Neural cell (in vitro differentiated cells): ENCODE measurements at regions not wholly inside any gene's neighbourhood (a gene's known extent, or its start where the extent isn't known, plus 50 kb on each side); places are given as distances from the start of the nearest gene placed in this dataset.
A peak's percentile ranks its signal among the peaks of the same experiment; 100 is the strongest.

Experiments used
- H2AFZ ChIP-seq: fragments of 200-600, 300-800 bp; sonication (generic), shearing (Covaris generic); 2 replicates; pipeline ENCODE4 v1.6.0; 2014; ENCODE audit warnings: low read depth, mild to moderate bottlenecking, antibody characterized with exemption, low read length, moderate library complexity
- H3F3A ChIP-seq: fragments of 200-600 bp; shearing (Covaris generic); 2 replicates; pipeline ENCODE4 v1.6.1; 2016; ENCODE audit warnings: mild to moderate bottlenecking, moderate library complexity, mixed read lengths, antibody characterized with exemption, low read length; ENCODE audit not compliant: insufficient read depth, poor library complexity, severe bottlenecking
- H3K27ac ChIP-seq: fragments of 200-600, 300-800 bp; sonication (generic), shearing (Covaris generic); 2 replicates; pipeline ENCODE4 v1.5.1; 2014; ENCODE audit warnings: mild to moderate bottlenecking, low read length, moderate library complexity
- H3K27me3 ChIP-seq: fragments of 300-800, 200-600 bp; sonication (generic), shearing (Covaris generic); 2 replicates; pipeline ENCODE4 v1.6.0; 2014; ENCODE audit warnings: mild to moderate bottlenecking, low read depth, low read length, moderate library complexity; ENCODE audit not compliant: insufficient read depth
- H3K36me3 ChIP-seq: fragments of 300-800, 200-600 bp; sonication (generic), shearing (Covaris generic); 2 replicates; pipeline ENCODE4 v1.5.1; 2014; ENCODE audit warnings: mild to moderate bottlenecking, antibody characterized with exemption, low read length, moderate library complexity; ENCODE audit not compliant: insufficient read depth
- H3K4me2 ChIP-seq: fragments of 300-800, 200-600 bp; sonication (generic), shearing (Covaris generic); 2 replicates; pipeline ENCODE4 v1.6.0; 2014; ENCODE audit warnings: mild to moderate bottlenecking, low read length
- H3K4me3 ChIP-seq: fragments of 300-800, 200-600 bp; sonication (generic), shearing (Covaris generic); 2 replicates; pipeline ENCODE4 v1.5.1; 2014; ENCODE audit warnings: mild to moderate bottlenecking, low read length, moderate library complexity
- H3K79me2 ChIP-seq: fragments of 200-600 bp; shearing (Covaris generic); replicated peaks from 2 replicates; pipeline ENCODE4 v1.6.0; 2014; ENCODE audit warnings: mild to moderate bottlenecking, low read length, moderate library complexity; ENCODE audit not compliant: insufficient read depth
- H3K9ac ChIP-seq: fragments of 300-800, 200-600 bp; sonication (generic), shearing (Covaris generic); 2 replicates; pipeline ENCODE4 v1.6.1; 2016; ENCODE audit warnings: mild to moderate bottlenecking, low read length, mixed read lengths
- H3K9me2 ChIP-seq: fragments of 200-600 bp; shearing (Covaris generic); 2 replicates; pipeline ENCODE4 v1.6.1; 2016; ENCODE audit warnings: mild to moderate bottlenecking, low read length, mixed read lengths; ENCODE audit not compliant: insufficient read depth
- H3K9me3 ChIP-seq: fragments of 200-600, 300-800 bp; sonication (generic), shearing (Covaris generic); 2 replicates; pipeline ENCODE4 v1.6.1; 2016; ENCODE audit warnings: mild to moderate bottlenecking, mixed run types, low read length, moderate library complexity, mixed read lengths
- H4K20me1 ChIP-seq: fragments of 200-600 bp; shearing (Covaris generic); 2 replicates; pipeline ENCODE4 v1.6.1; 2016; ENCODE audit warnings: mild to moderate bottlenecking, mixed run types; ENCODE audit not compliant: insufficient read depth
- CTCF ChIP-seq: fragments of 450-650 bp; IDR thresholded peaks from 2 replicates; pipeline ENCODE4 v1.5.1; 2014; ENCODE audit warnings: antibody characterized with exemption, mild to moderate bottlenecking, moderate library complexity; ENCODE audit not compliant: poor library complexity, severe bottlenecking
- EP300 ChIP-seq: fragments of 450-650 bp; conservative IDR thresholded peaks from 2 replicates; pipeline ENCODE4 v1.6.1; 2014; ENCODE audit warnings: antibody characterized with exemption, mild to moderate bottlenecking, moderate library complexity; ENCODE audit not compliant: poor library complexity, severe bottlenecking
- EZH2 ChIP-seq: fragments of 200-600, 300-800 bp; shearing (Covaris generic), sonication (generic); IDR thresholded peaks from 2 replicates; pipeline ENCODE4 v1.6.1; 2014; ENCODE audit warnings: antibody characterized with exemption, low read length, borderline replicate concordance, mild to moderate bottlenecking; ENCODE audit not compliant: insufficient read depth, poor library complexity, severe bottlenecking
- MXI1 ChIP-seq: fragments of 450-650 bp; conservative IDR thresholded peaks from 2 replicates; pipeline ENCODE4 v1.6.1; 2014; ENCODE audit warnings: antibody characterized with exemption, mild to moderate bottlenecking; ENCODE audit not compliant: poor library complexity, severe bottlenecking
- POLR2AphosphoS5 ChIP-seq: IDR thresholded peaks from 2 replicates; pipeline ENCODE4 v1.6.1; 2012
- RAD21 ChIP-seq: fragments of 450-650 bp; conservative IDR thresholded peaks from 2 replicates; pipeline ENCODE4 v1.6.1; 2014; ENCODE audit warnings: antibody characterized with exemption, mild to moderate bottlenecking, moderate library complexity
- SMC3 ChIP-seq: fragments of 450-650 bp; conservative IDR thresholded peaks from 2 replicates; pipeline ENCODE4 v1.6.1; 2014; ENCODE audit warnings: antibody characterized with exemption, mild to moderate bottlenecking, moderate library complexity; ENCODE audit not compliant: poor library complexity
- TAF1 ChIP-seq: IDR thresholded peaks from 2 replicates; pipeline ENCODE4 v1.6.1; 2012; ENCODE audit warnings: low read depth
- TF ChIP-seq, protein P1 (sequence below): IDR thresholded peaks from 2 replicates; pipeline ENCODE4 v1.6.1; 2012; ENCODE audit warnings: borderline replicate concordance

DNA sequence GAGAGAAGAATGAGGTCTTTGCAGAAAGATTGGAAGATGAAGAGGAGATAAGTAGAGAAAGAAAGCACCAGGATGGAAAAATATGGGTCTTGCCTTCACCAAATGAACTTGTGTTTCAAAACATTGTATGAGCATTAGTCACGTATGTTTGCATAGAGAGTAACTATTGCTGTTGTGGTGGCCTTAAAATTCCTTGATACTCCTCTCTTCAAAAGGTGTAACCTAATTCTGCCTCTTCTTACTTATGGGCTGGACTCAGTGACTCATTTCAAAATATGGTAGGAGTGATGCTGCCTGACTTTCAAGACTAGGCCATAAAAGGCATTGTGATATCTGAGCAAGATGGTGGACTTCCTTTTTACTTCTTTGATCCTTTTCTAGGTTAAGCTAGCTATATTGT lies 228.7 kb upstream of the ZNF385D start:
- no peak overlapping the region for H2AFZ ChIP-seq
- H3K9ac ChIP-seq: no peak overlapping the region
- no peaks in the 10 kb centered on the region for H3K79me2 ChIP-seq
- no peaks in the 10 kb centered on the region for H3K27me3 ChIP-seq
- H3K9me3 ChIP-seq: no peaks in the 10 kb centered on the region
- TF ChIP-seq EZH2: no peak
- TF ChIP-seq, protein P1, sequence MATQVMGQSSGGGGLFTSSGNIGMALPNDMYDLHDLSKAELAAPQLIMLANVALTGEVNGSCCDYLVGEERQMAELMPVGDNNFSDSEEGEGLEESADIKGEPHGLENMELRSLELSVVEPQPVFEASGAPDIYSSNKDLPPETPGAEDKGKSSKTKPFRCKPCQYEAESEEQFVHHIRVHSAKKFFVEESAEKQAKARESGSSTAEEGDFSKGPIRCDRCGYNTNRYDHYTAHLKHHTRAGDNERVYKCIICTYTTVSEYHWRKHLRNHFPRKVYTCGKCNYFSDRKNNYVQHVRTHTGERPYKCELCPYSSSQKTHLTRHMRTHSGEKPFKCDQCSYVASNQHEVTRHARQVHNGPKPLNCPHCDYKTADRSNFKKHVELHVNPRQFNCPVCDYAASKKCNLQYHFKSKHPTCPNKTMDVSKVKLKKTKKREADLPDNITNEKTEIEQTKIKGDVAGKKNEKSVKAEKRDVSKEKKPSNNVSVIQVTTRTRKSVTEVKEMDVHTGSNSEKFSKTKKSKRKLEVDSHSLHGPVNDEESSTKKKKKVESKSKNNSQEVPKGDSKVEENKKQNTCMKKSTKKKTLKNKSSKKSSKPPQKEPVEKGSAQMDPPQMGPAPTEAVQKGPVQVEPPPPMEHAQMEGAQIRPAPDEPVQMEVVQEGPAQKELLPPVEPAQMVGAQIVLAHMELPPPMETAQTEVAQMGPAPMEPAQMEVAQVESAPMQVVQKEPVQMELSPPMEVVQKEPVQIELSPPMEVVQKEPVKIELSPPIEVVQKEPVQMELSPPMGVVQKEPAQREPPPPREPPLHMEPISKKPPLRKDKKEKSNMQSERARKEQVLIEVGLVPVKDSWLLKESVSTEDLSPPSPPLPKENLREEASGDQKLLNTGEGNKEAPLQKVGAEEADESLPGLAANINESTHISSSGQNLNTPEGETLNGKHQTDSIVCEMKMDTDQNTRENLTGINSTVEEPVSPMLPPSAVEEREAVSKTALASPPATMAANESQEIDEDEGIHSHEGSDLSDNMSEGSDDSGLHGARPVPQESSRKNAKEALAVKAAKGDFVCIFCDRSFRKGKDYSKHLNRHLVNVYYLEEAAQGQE: no peak
- TF ChIP-seq SMC3: no peak
- TF ChIP-seq MXI1: no peak
- no peak for TF ChIP-seq POLR2AphosphoS5
- TF ChIP-seq TAF1: no peak
- no peak for TF ChIP-seq RAD21
- TF ChIP-seq CTCF: no peak
- TF ChIP-seq EP300: no peak
- peaks cover 2% of the 10 kb centered on the region for H4K20me1 ChIP-seq
- H3K4me3 ChIP-seq: no peak overlapping the region
- H3K27ac ChIP-seq: no peak overlapping the region
- H3K4me2 ChIP-seq: no peak overlapping the region
- no peaks in the 10 kb centered on the region for H3F3A ChIP-seq
- no peaks in the 10 kb centered on the region for H3K9me2 ChIP-seq
- no peaks in the 10 kb centered on the region for H3K36me3 ChIP-seq

- Histone ChIP-seq H3K9ac (no peak overlapping the region), H3F3A (no peaks in the 10 kb centered on the region), H3K27me3 (no peaks in the 10 kb centered on the region), H3K36me3 (no peaks in the 10 kb centered on the region), H3K9me2 (no peaks in the 10 kb centered on the region), H3K79me2 (no peaks in the 10 kb centered on the region), H3K27ac (no peak overlapping the region), H3K4me2 (no peak overlapping the region), H3K4me3 (no peak overlapping the region), H3K9me3 (no peaks in the 10 kb centered on the region), H4K20me1 (no peaks in the 10 kb centered on the region), H2AFZ (no peak overlapping the region)
- TF ChIP-seq EP300: peak; percentile 36
- no peak for TF ChIP-seq MXI1
Observed at GRCh38 chr3:21989341-21990042, 238.5 kb upstream of the ZNF385D start.

GRCh38 chr3:21991061-21991460 lies 240.1 kb upstream of the ZNF385D start:
- no peaks in the 10 kb centered on the region for H3K79me2 ChIP-seq
- no peaks in the 10 kb centered on the region for H3K27me3 ChIP-seq
- no peak overlapping the region for H2AFZ ChIP-seq
- no peak overlapping the region for H3K27ac ChIP-seq
- no peak overlapping the region for H3K4me2 ChIP-seq
- no peak overlapping the region for H3K9ac ChIP-seq
- no peak for TF ChIP-seq CTCF
- TF ChIP-seq SMC3: no peak
- TF ChIP-seq EP300: no peak
- TF ChIP-seq EZH2: no peak
- TF ChIP-seq MXI1: no peak
- no peak for TF ChIP-seq POLR2AphosphoS5
- TF ChIP-seq, protein P1: no peak
- TF ChIP-seq TAF1: no peak
- TF ChIP-seq RAD21: no peak
- H3F3A ChIP-seq: no peaks in the 10 kb centered on the region
- H3K9me3 ChIP-seq: no peaks in the 10 kb centered on the region
- no peaks in the 10 kb centered on the region for H3K36me3 ChIP-seq
- no peaks in the 10 kb centered on the region for H4K20me1 ChIP-seq
- H3K4me3 ChIP-seq: no peak overlapping the region
- H3K9me2 ChIP-seq: no peaks in the 10 kb centered on the region
